ENCODE measurements at regions not wholly inside any gene's neighbourhood (a gene's known extent, or its start where the extent isn't known, plus 50 kb on each side); places are given as distances from the start of the nearest gene placed in this dataset.
A peak's percentile ranks its signal among the peaks of the same experiment; 100 is the strongest.

DNA sequence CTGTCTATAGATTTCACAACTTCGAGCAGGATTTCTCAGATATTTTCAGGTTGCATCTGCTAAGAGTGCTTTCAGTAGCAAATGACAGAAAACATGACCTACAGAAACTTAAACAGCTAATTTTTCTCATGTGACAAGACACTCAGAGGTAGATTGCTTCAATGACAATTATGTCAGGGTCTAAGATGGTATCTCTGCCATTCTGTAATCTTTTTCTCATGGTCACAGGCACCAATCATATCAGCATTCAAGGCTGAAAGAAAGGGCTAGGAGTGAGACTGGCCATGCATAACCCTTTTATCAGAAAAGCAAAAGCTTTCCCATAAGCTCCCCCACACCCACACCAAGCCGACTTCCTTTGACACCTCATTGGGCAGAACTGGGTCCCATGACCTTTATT is 450.5 kb upstream of the FAR2 start:
- no peak for DNase-seq (ENCODE audit: low read depth)
- TF ChIP-seq, protein P1, sequence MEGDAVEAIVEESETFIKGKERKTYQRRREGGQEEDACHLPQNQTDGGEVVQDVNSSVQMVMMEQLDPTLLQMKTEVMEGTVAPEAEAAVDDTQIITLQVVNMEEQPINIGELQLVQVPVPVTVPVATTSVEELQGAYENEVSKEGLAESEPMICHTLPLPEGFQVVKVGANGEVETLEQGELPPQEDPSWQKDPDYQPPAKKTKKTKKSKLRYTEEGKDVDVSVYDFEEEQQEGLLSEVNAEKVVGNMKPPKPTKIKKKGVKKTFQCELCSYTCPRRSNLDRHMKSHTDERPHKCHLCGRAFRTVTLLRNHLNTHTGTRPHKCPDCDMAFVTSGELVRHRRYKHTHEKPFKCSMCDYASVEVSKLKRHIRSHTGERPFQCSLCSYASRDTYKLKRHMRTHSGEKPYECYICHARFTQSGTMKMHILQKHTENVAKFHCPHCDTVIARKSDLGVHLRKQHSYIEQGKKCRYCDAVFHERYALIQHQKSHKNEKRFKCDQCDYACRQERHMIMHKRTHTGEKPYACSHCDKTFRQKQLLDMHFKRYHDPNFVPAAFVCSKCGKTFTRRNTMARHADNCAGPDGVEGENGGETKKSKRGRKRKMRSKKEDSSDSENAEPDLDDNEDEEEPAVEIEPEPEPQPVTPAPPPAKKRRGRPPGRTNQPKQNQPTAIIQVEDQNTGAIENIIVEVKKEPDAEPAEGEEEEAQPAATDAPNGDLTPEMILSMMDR (IDR thresholded peaks at IDR 0.05; ENCODE audit: control insufficient read depth, insufficient read depth, low read depth, low read length, missing control alignments), result no peak
- no peak overlapping the region for H3K4me3 ChIP-seq (ENCODE audit: control insufficient read depth, low read depth, low read length)

DNA sequence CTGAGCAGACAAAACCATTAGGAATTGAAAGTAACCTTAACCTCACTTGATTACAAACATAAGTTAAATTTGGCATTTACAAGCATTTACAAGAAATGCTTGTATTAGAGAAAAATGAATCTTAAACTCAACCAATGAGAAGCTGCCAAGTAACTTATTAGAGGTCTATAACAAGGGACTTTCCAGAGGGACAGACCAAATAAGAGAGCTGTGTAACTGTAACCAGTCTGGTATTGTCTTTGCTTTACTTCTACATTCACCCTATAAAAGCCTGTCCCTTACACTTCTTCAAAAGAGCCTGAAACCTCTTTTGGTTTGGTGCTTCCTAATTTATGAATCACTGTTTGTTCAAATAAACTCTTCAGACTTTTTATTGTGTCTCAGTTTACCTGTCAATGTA is 450.0 kb upstream of the FAR2 start:
- TF ChIP-seq, protein P1 (IDR thresholded peaks at IDR 0.05; ENCODE audit: control insufficient read depth, insufficient read depth, low read depth, low read length, missing control alignments), result no peak
- DNase-seq (ENCODE audit: low read depth), result peak; percentile 31
- H3K4me3 ChIP-seq (ENCODE audit: control insufficient read depth, low read depth, low read length), result no peak overlapping the region

DNA sequence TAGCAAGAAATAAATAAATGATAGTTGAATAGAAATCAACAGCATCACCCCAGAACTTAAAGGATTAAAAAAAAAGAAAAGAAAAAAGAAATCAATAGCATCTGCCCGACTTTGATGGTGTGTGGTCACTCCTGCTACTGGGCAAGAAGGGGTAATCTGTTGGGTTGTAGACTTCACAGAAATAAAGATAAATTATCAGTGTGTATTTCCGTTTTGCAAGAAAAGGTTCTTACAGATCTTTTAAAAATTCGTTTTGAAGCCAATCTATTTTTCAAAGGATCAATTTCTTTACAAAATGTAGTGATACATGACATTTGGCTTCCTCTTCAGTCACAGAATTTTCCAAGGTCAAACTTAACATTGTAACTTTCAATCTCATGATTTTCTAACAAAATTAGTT is 448.9 kb upstream of the FAR2 start:
- DNase-seq (ENCODE audit: low read depth), result no peak
- TF ChIP-seq, protein P1 (IDR thresholded peaks at IDR 0.05; ENCODE audit: control insufficient read depth, insufficient read depth, low read depth, low read length, missing control alignments), result no peak
- no peak overlapping the region for H3K4me3 ChIP-seq (ENCODE audit: control insufficient read depth, low read depth, low read length)

DNA sequence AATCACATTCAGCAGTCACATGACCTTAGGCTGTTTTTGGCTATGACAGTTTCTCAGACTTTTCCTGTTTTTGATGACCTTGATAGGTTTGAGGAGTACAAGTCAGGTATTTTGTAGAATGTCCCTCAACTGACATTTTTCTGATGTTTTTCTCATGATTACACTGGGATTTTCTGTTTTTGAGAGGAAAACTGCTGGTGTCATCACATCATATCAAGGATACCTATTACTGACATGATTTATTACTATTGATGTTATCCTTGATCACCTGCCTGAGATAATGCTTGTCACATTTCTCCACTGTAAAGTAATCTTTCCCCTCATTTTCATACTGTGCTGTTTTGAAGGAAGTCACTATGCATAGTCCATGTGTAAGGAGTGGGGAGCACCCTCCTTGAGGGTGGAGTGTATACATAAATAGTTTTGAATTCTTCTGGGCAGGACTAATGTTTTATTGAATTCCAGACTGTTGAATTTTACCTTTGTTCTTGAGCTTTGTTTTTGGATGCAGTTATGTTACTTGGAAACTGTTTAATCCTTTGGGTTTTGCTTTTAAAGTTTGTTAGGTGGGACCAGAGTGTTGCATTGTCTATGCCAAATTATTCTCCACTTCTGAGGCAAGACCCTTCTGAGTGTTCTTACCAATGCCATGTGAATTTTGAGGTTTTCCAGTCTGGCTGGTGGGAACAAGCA is 444.5 kb upstream of the FAR2 start:
- peak; percentile 43 for DNase-seq (ENCODE audit: low read depth)
- no peak overlapping the region for H3K4me3 ChIP-seq (ENCODE audit: control insufficient read depth, low read depth, low read length)
- TF ChIP-seq, protein P1 (IDR thresholded peaks at IDR 0.05; ENCODE audit: control insufficient read depth, insufficient read depth, low read depth, low read length, missing control alignments), result no peak

DNA sequence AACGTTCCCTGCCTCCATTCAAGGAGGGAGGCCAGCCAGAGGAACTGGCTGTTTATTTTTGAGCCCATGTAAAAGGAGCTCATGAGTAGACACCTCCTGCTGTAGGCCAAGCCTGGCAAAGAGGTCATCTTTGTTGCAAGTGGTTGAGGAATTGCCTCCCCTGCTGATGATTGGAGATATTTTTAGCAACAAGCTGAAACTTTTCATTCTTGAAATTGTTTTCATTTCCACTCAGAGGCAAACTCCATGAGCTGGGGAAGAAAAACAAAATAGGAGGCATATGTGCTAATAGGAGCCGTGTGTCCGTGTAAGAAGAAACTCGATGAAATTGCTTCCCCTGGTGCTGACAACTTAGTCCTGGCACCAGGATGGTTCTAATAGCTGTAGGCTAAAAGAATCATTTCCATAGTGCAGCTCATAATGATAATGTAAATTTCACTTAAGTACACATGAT is 440.1 kb upstream of the FAR2 start:
- H3K4me3 ChIP-seq (ENCODE audit: control insufficient read depth, low read depth, low read length), result no peak overlapping the region
- TF ChIP-seq, protein P1 (IDR thresholded peaks at IDR 0.05; ENCODE audit: control insufficient read depth, insufficient read depth, low read depth, low read length, missing control alignments), result no peak
- peak; percentile 75 for DNase-seq (ENCODE audit: low read depth)

DNA sequence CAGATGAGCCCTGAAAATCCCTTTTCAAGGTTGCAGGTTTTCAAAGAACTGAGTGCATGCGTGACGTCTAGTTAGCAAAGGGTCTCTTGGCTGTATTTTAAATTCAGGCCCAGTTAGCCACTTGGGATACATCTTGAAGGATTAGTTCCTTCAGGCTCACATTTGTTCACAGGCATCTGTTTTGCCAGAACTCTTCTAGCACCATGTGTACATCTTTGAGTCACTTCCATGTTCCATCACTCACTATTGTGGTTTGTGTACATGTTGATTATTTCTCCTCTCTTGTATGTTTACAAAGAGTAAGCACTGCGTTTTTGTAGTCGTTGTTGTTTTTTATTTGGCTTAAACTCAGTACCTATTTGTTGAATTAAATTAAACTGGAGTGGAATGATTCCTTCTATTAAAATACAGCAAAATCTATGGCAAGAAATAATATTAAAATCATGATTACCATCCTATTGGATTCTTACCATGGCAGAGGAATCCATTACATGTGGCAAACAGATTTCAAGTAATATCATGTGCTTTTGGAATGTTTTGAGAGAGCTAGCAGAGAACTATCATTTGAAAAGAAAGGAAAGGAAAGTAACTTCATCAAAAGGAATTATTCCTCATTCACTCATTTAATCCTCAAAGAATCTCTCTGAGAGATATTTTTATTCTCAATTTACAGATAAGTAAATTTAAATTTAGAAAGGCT is 438.9 kb upstream of the FAR2 start:
- TF ChIP-seq, protein P1 (IDR thresholded peaks at IDR 0.05; ENCODE audit: control insufficient read depth, insufficient read depth, low read depth, low read length, missing control alignments), result no peak
- no peak for DNase-seq (ENCODE audit: low read depth)

More for the DNA sequence above, 438.9 kb upstream of the FAR2 start:
- H3K4me3 ChIP-seq (ENCODE audit: control insufficient read depth, low read depth, low read length), result no peak overlapping the region

All from AG09309 (cell line).